Fibroblast of mammary gland (primary cell): ENCODE measurements at regions not wholly inside any gene's neighbourhood (a gene's known extent, or its start where the extent isn't known, plus 50 kb on each side); places are given as distances from the start of the nearest gene placed in this dataset.

Source experiments
- DNase-seq: peaks from one replicate; pipeline ENCODE4 v3.0.0-alpha.2; 2010; ENCODE audit warnings: low read depth
- H3K4me3 ChIP-seq: 2 replicates; pipeline ENCODE4 v1.5.1; 2011; ENCODE audit warnings: low read depth, mild to moderate bottlenecking, low read length, moderate library complexity; ENCODE audit not compliant: control insufficient read depth
- CTCF ChIP-seq: conservative IDR thresholded peaks from 2 replicates; pipeline ENCODE4 v1.5.1; 2011; ENCODE audit warnings: low read depth, low read length, inconsistent platforms; ENCODE audit not compliant: control insufficient read depth, insufficient read depth

- DNase-seq = no peak
- H3K4me3 ChIP-seq = no peak overlapping the region
- TF ChIP-seq CTCF = no peak
These were observed 480.5 kb upstream of the SULF2 start for GRCh38 chr20:48265791-48266190.

GRCh38 chr20:48262955-48263354 is 477.7 kb upstream of the SULF2 start:
- TF ChIP-seq CTCF = no peak
- H3K4me3 ChIP-seq = no peak overlapping the region
- DNase-seq = no peak

DNA sequence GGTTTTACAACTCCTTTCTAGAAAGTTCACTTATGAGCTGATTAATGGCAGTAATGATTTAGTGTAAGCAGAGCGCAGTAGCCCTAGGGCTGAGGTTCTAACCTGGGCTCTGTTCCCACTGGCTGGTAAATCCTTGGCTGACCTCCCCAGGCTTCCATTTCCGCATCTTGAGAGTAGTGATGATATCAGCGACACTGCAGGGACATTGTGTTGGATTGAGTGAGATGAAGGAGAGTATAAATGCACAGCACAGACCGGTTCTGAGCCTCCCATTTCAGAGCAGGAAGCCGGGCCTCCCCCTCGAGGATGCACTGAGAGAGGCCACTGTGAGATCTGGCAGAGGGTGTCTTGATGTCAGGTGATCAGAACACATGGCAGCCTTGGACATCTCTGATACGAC is 477.2 kb upstream of the SULF2 start:
- no peak for DNase-seq
- no peak overlapping the region for H3K4me3 ChIP-seq
- no peak for TF ChIP-seq CTCF

GRCh38 chr20:48261398-48261910 is 476.2 kb upstream of the SULF2 start:
- TF ChIP-seq CTCF = no peak
- no peak for DNase-seq
- no peak overlapping the region for H3K4me3 ChIP-seq

- DNase-seq = no peak
- H3K4me3 ChIP-seq = no peak overlapping the region
- TF ChIP-seq CTCF = no peak
These were observed 475.0 kb upstream of the SULF2 start for GRCh38 chr20:48260129-48260756.

DNA sequence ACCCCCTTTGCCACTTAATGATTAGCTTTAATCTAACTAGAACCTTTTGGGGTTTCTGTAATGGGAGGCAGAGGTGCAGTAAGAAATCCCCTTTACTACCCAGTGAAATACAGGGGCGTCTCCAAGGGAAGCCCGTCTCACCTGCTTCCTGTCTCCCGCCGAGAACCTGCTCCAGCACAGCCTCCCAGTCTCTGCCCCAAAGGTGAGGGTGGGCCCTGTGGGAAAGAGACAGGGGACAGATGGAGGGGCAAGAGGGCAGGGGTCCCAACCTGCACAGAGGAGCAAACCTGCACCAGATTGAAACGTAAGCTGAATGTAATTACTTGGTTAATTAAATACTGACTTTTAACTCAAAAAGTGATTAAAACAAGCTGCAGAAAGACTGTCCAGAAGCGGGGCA is 474.2 kb upstream of the SULF2 start:
- no peak for TF ChIP-seq CTCF
- no peak overlapping the region for H3K4me3 ChIP-seq
- DNase-seq = no peak

DNA sequence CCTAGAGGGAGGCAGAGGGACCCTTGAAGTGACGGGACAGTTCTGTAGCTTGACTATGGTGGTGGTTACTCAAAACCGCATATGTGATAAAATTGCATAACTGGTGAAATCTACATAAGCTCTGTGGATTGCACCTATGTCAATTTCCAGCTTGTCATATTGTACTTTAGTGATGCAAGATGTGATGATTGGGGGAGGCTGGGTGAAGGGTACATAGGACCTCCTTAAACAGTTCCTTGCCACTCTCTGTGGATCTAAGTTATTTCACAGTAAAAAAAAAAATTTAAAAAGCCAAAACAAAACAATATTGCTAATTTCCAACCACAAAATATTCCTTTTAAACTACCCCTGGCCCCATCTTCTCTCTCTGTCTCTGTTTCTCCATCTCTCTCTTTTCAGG is 472.6 kb upstream of the SULF2 start:
- no peak for DNase-seq
- no peak for TF ChIP-seq CTCF

More for the DNA sequence above, 472.6 kb upstream of the SULF2 start:
- no peak overlapping the region for H3K4me3 ChIP-seq
